SK-N-SH treated with all-trans-retinoic acid at 6 μM for 48 hours (cell line): ENCODE measurements at regions not wholly inside any gene's neighbourhood (a gene's known extent, or its start where the extent isn't known, plus 50 kb on each side); places are given as distances from the start of the nearest gene placed in this dataset.
A peak's percentile ranks its signal among the peaks of the same experiment; 100 is the strongest.

Experiments
- ATAC-seq: fragments of 200-7000 bp; cut with Tn5 transposase; 3 replicates; pipeline ENCODE4 v1.9.1; 2020; ENCODE audit warnings: mild to moderate bottlenecking, moderate library complexity
- BACH2 ChIP-seq: fragments of 250-450 bp; sonication (Bioruptor Pico); IDR thresholded peaks from 2 replicates; pipeline ENCODE4 v1.9.0; 2021; ENCODE audit warnings: mild to moderate bottlenecking, borderline replicate concordance
- CSDC2 ChIP-seq: fragments of 250-450 bp; sonication (Bioruptor Pico); IDR thresholded peaks from 2 replicates; pipeline ENCODE4 v1.5.0; 2020; ENCODE audit warnings: mild to moderate bottlenecking, moderate library complexity
- ESRRG ChIP-seq: fragments of 250-450 bp; sonication (Bioruptor Pico); IDR thresholded peaks from 2 replicates; pipeline ENCODE4 v1.6.1; 2021; ENCODE audit warnings: mild to moderate bottlenecking
- GLIS3 ChIP-seq: fragments of 250-450 bp; sonication (Bioruptor Pico); IDR thresholded peaks from 2 replicates; pipeline ENCODE4 v1.5.0; 2020; ENCODE audit warnings: mild to moderate bottlenecking, moderate library complexity
- PPARA ChIP-seq: fragments of 250-450 bp; sonication (Bioruptor Pico); IDR thresholded peaks from 2 replicates; pipeline ENCODE4 v1.5.0; 2020; ENCODE audit warnings: mild to moderate bottlenecking, borderline replicate concordance
- RARB ChIP-seq: fragments of 250-450 bp; sonication (Bioruptor Pico); IDR thresholded peaks from 2 replicates; pipeline ENCODE4 v1.8.0; 2021; ENCODE audit warnings: mild to moderate bottlenecking, moderate library complexity
- SNAI2 ChIP-seq: fragments of 250-450 bp; sonication (Bioruptor Pico); IDR thresholded peaks from 2 replicates; pipeline ENCODE4 v1.5.0; 2020; ENCODE audit warnings: mild to moderate bottlenecking, moderate library complexity
- TCF4 ChIP-seq: fragments of 250-450 bp; sonication (Bioruptor Pico); IDR thresholded peaks from 2 replicates; pipeline ENCODE4 v1.8.0; 2021; ENCODE audit warnings: mild to moderate bottlenecking, moderate library complexity, borderline replicate concordance
- TOX ChIP-seq: fragments of 250-450 bp; sonication (Bioruptor Pico); IDR thresholded peaks from 2 replicates; pipeline ENCODE4 v1.8.0; 2021; ENCODE audit warnings: mild to moderate bottlenecking, moderate library complexity, borderline replicate concordance
- ZFP3 ChIP-seq: fragments of 250-450 bp; sonication (Bioruptor Pico); IDR thresholded peaks from 2 replicates; pipeline ENCODE4 v1.5.0; 2020; ENCODE audit warnings: mild to moderate bottlenecking, moderate library complexity
- ZNF565 ChIP-seq: fragments of 450-650 bp; formaldehyde crosslinking; conservative IDR thresholded peaks from 2 replicates; pipeline ENCODE4 v1.5.0; 2020; ENCODE audit warnings: low read depth, mild to moderate bottlenecking, moderate library complexity
- ZNF70 ChIP-seq: fragments of 450-650 bp; formaldehyde crosslinking; IDR thresholded peaks from 2 replicates; pipeline ENCODE4 v1.5.0; 2020; ENCODE audit warnings: mild to moderate bottlenecking, moderate library complexity
- TF ChIP-seq, protein P1 (sequence below): fragments of 250-450 bp; sonication (Bioruptor Pico); IDR thresholded peaks from 2 replicates; pipeline ENCODE4 v1.5.0; 2020; ENCODE audit warnings: mild to moderate bottlenecking, moderate library complexity
- TF ChIP-seq, protein P2 (sequence below): fragments of 250-450 bp; sonication (Bioruptor Pico); IDR thresholded peaks from 2 replicates; pipeline ENCODE4 v1.5.1; 2021; ENCODE audit warnings: mild to moderate bottlenecking, moderate library complexity
- TF ChIP-seq, protein P3 (sequence below): fragments of 250-450 bp; sonication (Bioruptor Pico); IDR thresholded peaks from 2 replicates; pipeline ENCODE4 v1.8.0; 2021; ENCODE audit warnings: low read depth, mild to moderate bottlenecking, moderate library complexity, borderline replicate concordance
- TF ChIP-seq, protein P4 (sequence below): fragments of 250-450 bp; sonication (Bioruptor Pico); IDR thresholded peaks from 2 replicates; pipeline ENCODE4 v1.5.1; 2020; ENCODE audit warnings: low read depth, mild to moderate bottlenecking, moderate library complexity
- TF ChIP-seq, protein P5 (sequence below): fragments of 250-450 bp; sonication (Bioruptor Pico); IDR thresholded peaks from 2 replicates; pipeline ENCODE4 v1.8.0; 2020; ENCODE audit warnings: mild to moderate bottlenecking, moderate library complexity, borderline replicate concordance

DNA sequence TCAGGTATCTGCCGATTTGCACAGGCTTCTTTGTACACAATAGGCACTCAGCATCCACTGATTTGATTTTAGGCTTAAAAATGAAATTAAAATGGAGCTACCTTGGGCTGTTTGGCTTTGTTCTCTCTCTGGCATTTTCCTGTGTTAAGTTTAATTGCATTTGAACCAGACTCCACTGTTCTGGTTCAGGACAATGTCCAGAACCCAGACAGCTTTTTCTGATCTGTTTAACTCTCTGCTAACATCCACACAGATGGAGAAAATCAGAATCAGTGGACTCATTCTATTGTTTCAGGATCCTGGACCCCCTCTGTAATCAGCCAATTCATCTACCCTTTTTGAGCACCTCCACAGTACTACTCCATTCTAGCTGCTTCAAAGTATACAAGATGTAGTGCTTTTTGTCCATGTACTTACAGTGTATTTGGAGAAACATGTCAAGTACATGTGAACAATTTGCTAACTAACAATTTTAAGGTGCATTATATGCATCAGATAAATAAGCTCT is 248.1 kb downstream of the PTBP2 start:
- TF ChIP-seq, protein P1, sequence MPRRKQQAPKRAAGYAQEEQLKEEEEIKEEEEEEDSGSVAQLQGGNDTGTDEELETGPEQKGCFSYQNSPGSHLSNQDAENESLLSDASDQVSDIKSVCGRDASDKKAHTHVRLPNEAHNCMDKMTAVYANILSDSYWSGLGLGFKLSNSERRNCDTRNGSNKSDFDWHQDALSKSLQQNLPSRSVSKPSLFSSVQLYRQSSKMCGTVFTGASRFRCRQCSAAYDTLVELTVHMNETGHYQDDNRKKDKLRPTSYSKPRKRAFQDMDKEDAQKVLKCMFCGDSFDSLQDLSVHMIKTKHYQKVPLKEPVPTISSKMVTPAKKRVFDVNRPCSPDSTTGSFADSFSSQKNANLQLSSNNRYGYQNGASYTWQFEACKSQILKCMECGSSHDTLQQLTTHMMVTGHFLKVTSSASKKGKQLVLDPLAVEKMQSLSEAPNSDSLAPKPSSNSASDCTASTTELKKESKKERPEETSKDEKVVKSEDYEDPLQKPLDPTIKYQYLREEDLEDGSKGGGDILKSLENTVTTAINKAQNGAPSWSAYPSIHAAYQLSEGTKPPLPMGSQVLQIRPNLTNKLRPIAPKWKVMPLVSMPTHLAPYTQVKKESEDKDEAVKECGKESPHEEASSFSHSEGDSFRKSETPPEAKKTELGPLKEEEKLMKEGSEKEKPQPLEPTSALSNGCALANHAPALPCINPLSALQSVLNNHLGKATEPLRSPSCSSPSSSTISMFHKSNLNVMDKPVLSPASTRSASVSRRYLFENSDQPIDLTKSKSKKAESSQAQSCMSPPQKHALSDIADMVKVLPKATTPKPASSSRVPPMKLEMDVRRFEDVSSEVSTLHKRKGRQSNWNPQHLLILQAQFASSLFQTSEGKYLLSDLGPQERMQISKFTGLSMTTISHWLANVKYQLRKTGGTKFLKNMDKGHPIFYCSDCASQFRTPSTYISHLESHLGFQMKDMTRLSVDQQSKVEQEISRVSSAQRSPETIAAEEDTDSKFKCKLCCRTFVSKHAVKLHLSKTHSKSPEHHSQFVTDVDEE (CRISPR knock-in tag): 0 out of 2 replicates have a peak, but pooled peaks have one; percentile 24
- no peak for TF ChIP-seq SNAI2

DNA sequence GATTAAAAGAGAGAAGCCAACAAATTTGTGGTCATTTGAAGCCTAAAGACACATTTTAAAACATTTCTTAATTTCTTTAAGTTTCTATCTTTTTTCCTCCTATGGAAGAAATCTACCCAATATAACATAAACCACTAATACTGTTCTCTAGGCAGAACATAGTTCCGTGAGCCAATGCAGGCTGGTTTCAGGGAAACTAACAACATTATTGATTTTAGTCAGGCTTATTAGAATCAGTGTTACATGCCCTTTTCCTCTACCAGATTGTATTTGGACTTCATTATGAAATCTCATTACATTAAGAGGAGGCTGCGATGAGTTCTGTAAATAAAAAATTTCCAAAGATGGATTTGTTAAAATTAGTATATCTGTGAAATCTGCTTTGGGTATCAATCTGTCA is 249.9 kb downstream of the PTBP2 start:
- ATAC-seq: no peak
- no peak for TF ChIP-seq ZFP3 (CRISPR knock-in tag)
- TF ChIP-seq ESRRG (CRISPR knock-in tag): no peak
- no peak for TF ChIP-seq PPARA
- TF ChIP-seq, protein P2, sequence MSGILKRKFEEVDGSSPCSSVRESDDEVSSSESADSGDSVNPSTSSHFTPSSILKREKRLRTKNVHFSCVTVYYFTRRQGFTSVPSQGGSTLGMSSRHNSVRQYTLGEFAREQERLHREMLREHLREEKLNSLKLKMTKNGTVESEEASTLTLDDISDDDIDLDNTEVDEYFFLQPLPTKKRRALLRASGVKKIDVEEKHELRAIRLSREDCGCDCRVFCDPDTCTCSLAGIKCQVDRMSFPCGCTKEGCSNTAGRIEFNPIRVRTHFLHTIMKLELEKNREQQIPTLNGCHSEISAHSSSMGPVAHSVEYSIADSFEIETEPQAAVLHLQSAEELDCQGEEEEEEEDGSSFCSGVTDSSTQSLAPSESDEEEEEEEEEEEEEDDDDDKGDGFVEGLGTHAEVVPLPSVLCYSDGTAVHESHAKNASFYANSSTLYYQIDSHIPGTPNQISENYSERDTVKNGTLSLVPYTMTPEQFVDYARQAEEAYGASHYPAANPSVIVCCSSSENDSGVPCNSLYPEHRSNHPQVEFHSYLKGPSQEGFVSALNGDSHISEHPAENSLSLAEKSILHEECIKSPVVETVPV (CRISPR knock-in tag): no peak
- TF ChIP-seq, protein P3, sequence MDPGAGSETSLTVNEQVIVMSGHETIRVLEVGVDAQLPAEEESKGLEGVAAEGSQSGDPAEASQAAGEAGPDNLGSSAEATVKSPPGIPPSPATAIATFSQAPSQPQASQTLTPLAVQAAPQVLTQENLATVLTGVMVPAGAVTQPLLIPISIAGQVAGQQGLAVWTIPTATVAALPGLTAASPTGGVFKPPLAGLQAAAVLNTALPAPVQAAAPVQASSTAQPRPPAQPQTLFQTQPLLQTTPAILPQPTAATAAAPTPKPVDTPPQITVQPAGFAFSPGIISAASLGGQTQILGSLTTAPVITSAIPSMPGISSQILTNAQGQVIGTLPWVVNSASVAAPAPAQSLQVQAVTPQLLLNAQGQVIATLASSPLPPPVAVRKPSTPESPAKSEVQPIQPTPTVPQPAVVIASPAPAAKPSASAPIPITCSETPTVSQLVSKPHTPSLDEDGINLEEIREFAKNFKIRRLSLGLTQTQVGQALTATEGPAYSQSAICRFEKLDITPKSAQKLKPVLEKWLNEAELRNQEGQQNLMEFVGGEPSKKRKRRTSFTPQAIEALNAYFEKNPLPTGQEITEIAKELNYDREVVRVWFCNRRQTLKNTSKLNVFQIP (CRISPR knock-in tag): no peak
- no peak for TF ChIP-seq CSDC2
- no peak for TF ChIP-seq ZNF565 (CRISPR knock-in tag)
- TF ChIP-seq, protein P1 (CRISPR knock-in tag): no peak
- TF ChIP-seq TCF4 (CRISPR knock-in tag): no peak
- no peak for TF ChIP-seq GLIS3 (CRISPR knock-in tag)
- TF ChIP-seq, protein P4, sequence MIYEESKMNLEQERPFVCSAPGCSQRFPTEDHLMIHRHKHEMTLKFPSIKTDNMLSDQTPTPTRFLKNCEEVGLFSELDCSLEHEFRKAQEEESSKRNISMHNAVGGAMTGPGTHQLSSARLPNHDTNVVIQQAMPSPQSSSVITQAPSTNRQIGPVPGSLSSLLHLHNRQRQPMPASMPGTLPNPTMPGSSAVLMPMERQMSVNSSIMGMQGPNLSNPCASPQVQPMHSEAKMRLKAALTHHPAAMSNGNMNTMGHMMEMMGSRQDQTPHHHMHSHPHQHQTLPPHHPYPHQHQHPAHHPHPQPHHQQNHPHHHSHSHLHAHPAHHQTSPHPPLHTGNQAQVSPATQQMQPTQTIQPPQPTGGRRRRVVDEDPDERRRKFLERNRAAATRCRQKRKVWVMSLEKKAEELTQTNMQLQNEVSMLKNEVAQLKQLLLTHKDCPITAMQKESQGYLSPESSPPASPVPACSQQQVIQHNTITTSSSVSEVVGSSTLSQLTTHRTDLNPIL: no peak
- no peak for TF ChIP-seq RARB
- no peak for TF ChIP-seq ZNF70

More for the DNA sequence above, 248.1 kb downstream of the PTBP2 start:
- ATAC-seq: no peak

DNA sequence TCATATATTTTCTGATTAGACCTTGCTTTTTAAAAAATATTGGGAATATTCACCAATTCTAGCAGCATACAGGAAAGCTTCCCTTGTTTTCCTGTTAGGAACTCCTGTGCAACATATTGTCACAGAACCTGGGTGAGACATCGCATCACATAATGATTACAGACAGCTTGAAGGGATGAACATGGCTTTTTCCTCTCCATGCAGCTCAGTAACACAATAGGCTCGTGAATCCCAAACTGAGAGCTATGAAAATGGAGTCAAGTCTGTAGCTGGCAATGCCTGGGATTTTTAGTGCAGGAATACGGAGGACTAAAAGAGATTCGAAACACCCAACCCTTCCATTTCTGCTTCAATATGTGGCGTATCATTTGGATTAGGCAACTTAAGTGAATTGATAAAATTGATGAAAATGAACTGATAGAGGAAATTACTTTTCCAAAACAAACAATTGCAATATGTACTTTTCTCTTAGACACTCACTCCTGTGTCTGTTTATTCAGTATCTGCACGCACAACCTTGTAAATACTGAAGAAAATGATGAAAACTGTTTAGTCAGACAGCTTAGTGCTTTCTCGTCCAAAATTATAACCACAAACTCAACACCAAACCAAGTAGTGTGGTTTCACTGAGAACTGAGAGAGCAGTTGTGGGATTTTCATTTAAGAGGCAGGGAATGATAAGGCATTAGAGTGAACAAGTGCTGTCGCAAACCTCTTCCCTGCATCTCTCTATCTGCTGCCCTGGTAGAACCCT is 250.4 kb downstream of the PTBP2 start:
- TF ChIP-seq ZFP3 (CRISPR knock-in tag) (no peak), SNAI2 (no peak), BACH2 (CRISPR knock-in tag) (no peak), TOX (CRISPR knock-in tag) (no peak), RARB (no peak)
- TF ChIP-seq, protein P1 (CRISPR knock-in tag): no peak
- TF ChIP-seq, protein P3 (CRISPR knock-in tag): no peak
- TF ChIP-seq, protein P5, sequence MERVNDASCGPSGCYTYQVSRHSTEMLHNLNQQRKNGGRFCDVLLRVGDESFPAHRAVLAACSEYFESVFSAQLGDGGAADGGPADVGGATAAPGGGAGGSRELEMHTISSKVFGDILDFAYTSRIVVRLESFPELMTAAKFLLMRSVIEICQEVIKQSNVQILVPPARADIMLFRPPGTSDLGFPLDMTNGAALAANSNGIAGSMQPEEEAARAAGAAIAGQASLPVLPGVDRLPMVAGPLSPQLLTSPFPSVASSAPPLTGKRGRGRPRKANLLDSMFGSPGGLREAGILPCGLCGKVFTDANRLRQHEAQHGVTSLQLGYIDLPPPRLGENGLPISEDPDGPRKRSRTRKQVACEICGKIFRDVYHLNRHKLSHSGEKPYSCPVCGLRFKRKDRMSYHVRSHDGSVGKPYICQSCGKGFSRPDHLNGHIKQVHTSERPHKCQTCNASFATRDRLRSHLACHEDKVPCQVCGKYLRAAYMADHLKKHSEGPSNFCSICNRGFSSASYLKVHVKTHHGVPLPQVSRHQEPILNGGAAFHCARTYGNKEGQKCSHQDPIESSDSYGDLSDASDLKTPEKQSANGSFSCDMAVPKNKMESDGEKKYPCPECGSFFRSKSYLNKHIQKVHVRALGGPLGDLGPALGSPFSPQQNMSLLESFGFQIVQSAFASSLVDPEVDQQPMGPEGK: no peak
- TF ChIP-seq, all 23 proteins: peak for 0
- no peak for ATAC-seq
